ENCODE measurements at regions not wholly inside any gene's neighbourhood (a gene's known extent, or its start where the extent isn't known, plus 50 kb on each side); places are given as distances from the start of the nearest gene placed in this dataset.

GRCh38 chr2:143918465-143918989 is 601.4 kb downstream of the ZEB2 start:
- no peak for TF ChIP-seq CTCF (IDR thresholded peaks at IDR 0.05; ENCODE audit: low read depth, low read length, missing control alignments)
- H3K4me3 ChIP-seq (ENCODE audit: low read depth, low read length), result no peak overlapping the region
- no peak for DNase-seq (ENCODE audit: low read depth)

DNA sequence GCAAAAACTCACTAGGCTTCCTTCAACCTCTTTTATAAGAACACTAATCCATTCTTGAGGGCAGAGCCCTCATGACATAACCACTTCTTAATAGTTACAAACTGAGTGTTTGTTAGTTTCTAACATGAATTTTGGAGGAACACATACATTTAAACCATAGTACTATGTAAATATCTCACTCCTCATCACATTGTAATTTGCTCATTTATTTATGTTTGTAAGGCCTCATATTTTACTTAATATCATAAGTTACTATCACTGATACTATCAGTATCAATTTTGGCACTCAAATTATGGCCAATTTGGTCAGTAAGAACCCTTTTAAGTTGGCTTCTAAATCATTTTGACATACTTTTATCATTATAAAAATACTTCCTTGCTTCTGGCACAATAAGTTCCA is 603.1 kb downstream of the ZEB2 start:
- no peak for TF ChIP-seq CTCF (IDR thresholded peaks at IDR 0.05; ENCODE audit: low read depth, low read length, missing control alignments)
- no peak for DNase-seq (ENCODE audit: low read depth)
- H3K4me3 ChIP-seq (ENCODE audit: low read depth, low read length), result no peak overlapping the region

- DNase-seq (ENCODE audit: low read depth), result no peak
- H3K4me3 ChIP-seq (ENCODE audit: low read depth, low read length), result no peak overlapping the region
- no peak for TF ChIP-seq CTCF (IDR thresholded peaks at IDR 0.05; ENCODE audit: low read depth, low read length, missing control alignments)
These were observed 610.2 kb downstream of the ZEB2 start for GRCh38 chr2:143909577-143910353.

GRCh38 chr2:143908843-143909242 is 611.1 kb downstream of the ZEB2 start:
- TF ChIP-seq CTCF (IDR thresholded peaks at IDR 0.05; ENCODE audit: low read depth, low read length, missing control alignments), result no peak
- H3K4me3 ChIP-seq (ENCODE audit: low read depth, low read length), result no peak overlapping the region
- no peak for DNase-seq (ENCODE audit: low read depth)

- TF ChIP-seq CTCF (IDR thresholded peaks at IDR 0.05; ENCODE audit: low read depth, low read length, missing control alignments), result no peak
- no peak for DNase-seq (ENCODE audit: low read depth)
- H3K4me3 ChIP-seq (ENCODE audit: low read depth, low read length), result no peak overlapping the region
These were observed 612.1 kb downstream of the ZEB2 start for GRCh38 chr2:143907801-143908200.

GRCh38 chr2:143906850-143907249 is 613.1 kb downstream of the ZEB2 start:
- H3K4me3 ChIP-seq (ENCODE audit: low read depth, low read length), result no peak overlapping the region
- no peak for DNase-seq (ENCODE audit: low read depth)
- TF ChIP-seq CTCF (IDR thresholded peaks at IDR 0.05; ENCODE audit: low read depth, low read length, missing control alignments), result no peak

GRCh38 chr2:143905587-143905986 is 614.3 kb downstream of the ZEB2 start:
- H3K4me3 ChIP-seq (ENCODE audit: low read depth, low read length), result no peak overlapping the region
- TF ChIP-seq CTCF (IDR thresholded peaks at IDR 0.05; ENCODE audit: low read depth, low read length, missing control alignments), result no peak
- DNase-seq (ENCODE audit: low read depth), result no peak

Measured in GM12864 (cell line).